Gastrocnemius medialis (tissue), 4 donors: ENCODE measurements at regions not wholly inside any gene's neighbourhood (a gene's known extent, or its start where the extent isn't known, plus 50 kb on each side); places are given as distances from the start of the nearest gene placed in this dataset.

ENCODE experiments used
- POLR2A ChIP-seq, 2 donors: fragments of 450-650 bp; IDR thresholded peaks; one replicate each; pipeline ENCODE4 v1.6.1; 2017; ENCODE audit warnings: antibody characterized with exemption in 2 of 2, mild to moderate bottlenecking in 2 of 2, moderate library complexity in 2 of 2
- TF ChIP-seq, protein P1 (sequence below), 5 experiments: fragments of 450-650 bp in 3 of 5; fragments of 200-600 bp in 2 of 5; sonication (generic) in 2 of 5; IDR thresholded peaks in 4 of 5; conservative IDR thresholded peaks in 1 of 5; 1 replicate in 4 of 5; 2 replicates in 1 of 5; pipeline ENCODE4 v1.5.1; 2016 to 2019; ENCODE audit warnings: antibody characterized with exemption in 5 of 5, mild to moderate bottlenecking in 3 of 5, moderate library complexity in 3 of 5

DNA sequence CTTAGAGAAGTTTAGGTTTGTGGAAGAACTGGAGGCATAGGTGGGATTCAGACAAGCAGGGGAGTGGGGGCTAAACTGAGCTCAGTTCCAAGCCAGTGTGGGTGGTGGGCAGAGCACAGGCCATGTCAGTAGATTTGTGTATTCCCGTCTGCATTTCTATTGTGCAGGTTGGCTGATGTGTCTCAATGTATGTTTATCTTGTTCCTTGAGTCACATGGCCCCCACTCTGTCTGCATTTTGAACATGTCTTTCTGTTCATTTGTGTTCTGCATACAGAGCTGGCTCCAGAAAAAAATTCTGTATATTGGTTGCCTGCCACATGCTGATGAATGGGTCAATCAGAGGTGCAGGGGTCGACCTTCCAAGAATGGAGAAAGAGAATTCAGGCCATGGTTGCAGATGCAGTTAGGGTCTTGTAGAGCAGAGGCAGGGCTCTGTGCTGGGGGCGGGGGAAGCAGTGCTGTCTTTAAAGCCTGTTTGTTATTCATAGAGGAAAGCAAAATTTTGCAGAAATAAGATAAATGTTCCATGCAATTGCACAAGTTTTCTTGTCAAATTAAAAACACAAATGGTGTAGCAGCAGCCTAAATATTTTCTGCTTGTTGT is 166.7 kb downstream of the CDH26 start:
- TF ChIP-seq, protein P1, sequence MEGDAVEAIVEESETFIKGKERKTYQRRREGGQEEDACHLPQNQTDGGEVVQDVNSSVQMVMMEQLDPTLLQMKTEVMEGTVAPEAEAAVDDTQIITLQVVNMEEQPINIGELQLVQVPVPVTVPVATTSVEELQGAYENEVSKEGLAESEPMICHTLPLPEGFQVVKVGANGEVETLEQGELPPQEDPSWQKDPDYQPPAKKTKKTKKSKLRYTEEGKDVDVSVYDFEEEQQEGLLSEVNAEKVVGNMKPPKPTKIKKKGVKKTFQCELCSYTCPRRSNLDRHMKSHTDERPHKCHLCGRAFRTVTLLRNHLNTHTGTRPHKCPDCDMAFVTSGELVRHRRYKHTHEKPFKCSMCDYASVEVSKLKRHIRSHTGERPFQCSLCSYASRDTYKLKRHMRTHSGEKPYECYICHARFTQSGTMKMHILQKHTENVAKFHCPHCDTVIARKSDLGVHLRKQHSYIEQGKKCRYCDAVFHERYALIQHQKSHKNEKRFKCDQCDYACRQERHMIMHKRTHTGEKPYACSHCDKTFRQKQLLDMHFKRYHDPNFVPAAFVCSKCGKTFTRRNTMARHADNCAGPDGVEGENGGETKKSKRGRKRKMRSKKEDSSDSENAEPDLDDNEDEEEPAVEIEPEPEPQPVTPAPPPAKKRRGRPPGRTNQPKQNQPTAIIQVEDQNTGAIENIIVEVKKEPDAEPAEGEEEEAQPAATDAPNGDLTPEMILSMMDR (IDR thresholded peaks at IDR 0.05 in 4 of 5, conservative IDR thresholded peaks at IDR 0.05 in 1 of 5), result no peak
- no peak for TF ChIP-seq POLR2A (IDR thresholded peaks at IDR 0.05)
